RWPE2 (cell line): ENCODE measurements at regions not wholly inside any gene's neighbourhood (a gene's known extent, or its start where the extent isn't known, plus 50 kb on each side); places are given as distances from the start of the nearest gene placed in this dataset.

Source experiments
- ATAC-seq: fragments of 200-7000 bp; cut with Tn5 transposase; 3 replicates; pipeline ENCODE4 v1.9.1; 2021; ENCODE audit warnings: low read depth
- DNase-seq: peaks from one replicate; pipeline ENCODE4 v3.0.0-alpha.2; 2020; ENCODE audit warnings: low spot score
- H3K27ac ChIP-seq: fragments of 450-650 bp; 2 replicates; pipeline ENCODE4 v1.5.1; 2017; ENCODE audit warnings: mild to moderate bottlenecking; ENCODE audit not compliant: poor library complexity, severe bottlenecking
- H3K27me3 ChIP-seq: fragments of 250-450 bp; sonication (Bioruptor Pico); 2 replicates; pipeline ENCODE4 v1.5.1; 2021; ENCODE audit warnings: mild to moderate bottlenecking, moderate library complexity; ENCODE audit not compliant: insufficient read depth, poor library complexity, severe bottlenecking
- H3K36me3 ChIP-seq: fragments of 250-450 bp; sonication (Bioruptor Pico); 2 replicates; pipeline ENCODE4 v1.5.1; 2020; ENCODE audit warnings: low read depth, mild to moderate bottlenecking, moderate library complexity
- H3K4me1 ChIP-seq: fragments of 250-450 bp; sonication (Bioruptor Pico); 2 replicates; pipeline ENCODE4 v1.5.1; 2021; ENCODE audit warnings: mild to moderate bottlenecking, moderate library complexity; ENCODE audit not compliant: insufficient read depth, poor library complexity, severe bottlenecking
- H3K4me3 ChIP-seq: fragments of 250-450 bp; sonication (Bioruptor Pico); 2 replicates; pipeline ENCODE4 v1.5.1; 2021; ENCODE audit warnings: mild to moderate bottlenecking, moderate library complexity; ENCODE audit not compliant: severe bottlenecking
- H3K9me3 ChIP-seq: fragments of 250-450 bp; sonication (Bioruptor Pico); 2 replicates; pipeline ENCODE4 v1.5.1; 2021; ENCODE audit warnings: mild to moderate bottlenecking, moderate library complexity; ENCODE audit not compliant: severe bottlenecking
- TF ChIP-seq, protein P1 (sequence below): fragments of 450-650 bp; IDR thresholded peaks from one replicate; pipeline ENCODE4 v1.5.1; 2017; ENCODE audit warnings: mild to moderate bottlenecking, moderate library complexity; ENCODE audit not compliant: poor library complexity, severe bottlenecking

DNA sequence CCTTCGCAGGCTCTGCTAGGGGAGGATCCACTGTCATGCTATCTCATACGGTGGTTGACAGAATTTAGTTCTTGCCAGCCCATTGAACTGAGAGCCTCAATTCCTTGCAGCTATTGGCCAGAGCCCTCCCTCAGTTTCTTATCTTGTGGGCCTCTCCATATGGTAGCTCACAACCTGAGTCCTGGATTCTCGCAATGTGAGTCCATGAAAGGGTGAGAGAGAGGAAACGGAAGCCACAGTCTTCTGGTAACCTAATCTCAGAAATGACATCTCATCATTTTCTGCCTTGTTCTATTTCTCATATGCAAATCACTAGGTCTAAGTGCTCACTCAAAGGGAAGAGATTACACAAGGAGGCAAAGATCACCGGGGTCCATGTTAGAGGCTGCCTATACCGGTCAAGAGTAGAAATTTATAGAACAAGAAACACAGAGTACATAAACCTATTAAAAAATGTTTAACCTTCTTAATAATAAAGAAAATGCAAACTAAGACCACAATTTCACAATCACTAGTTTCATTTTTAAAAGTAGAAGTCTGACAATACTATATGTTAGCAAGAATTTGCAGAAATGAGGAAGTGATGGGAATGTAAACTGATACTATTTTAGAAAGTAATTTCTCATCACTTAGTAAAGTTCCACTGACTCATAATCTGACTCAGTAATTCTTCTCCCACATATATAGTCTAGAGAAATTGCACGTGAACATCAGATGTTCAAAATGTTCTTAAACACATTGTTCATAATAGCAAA lies 378.4 kb upstream of the AGTR1 start:
- no peaks in the 10 kb centered on the region for H3K36me3 ChIP-seq
- peak; percentile 90 for ATAC-seq
- H3K4me1 ChIP-seq: peaks cover 14% of the 10 kb centered on the region
- H3K27me3 ChIP-seq: no peaks in the 10 kb centered on the region
- no peaks in the 10 kb centered on the region for H3K9me3 ChIP-seq
- H3K4me3 ChIP-seq: no peak overlapping the region
- TF ChIP-seq, protein P1, sequence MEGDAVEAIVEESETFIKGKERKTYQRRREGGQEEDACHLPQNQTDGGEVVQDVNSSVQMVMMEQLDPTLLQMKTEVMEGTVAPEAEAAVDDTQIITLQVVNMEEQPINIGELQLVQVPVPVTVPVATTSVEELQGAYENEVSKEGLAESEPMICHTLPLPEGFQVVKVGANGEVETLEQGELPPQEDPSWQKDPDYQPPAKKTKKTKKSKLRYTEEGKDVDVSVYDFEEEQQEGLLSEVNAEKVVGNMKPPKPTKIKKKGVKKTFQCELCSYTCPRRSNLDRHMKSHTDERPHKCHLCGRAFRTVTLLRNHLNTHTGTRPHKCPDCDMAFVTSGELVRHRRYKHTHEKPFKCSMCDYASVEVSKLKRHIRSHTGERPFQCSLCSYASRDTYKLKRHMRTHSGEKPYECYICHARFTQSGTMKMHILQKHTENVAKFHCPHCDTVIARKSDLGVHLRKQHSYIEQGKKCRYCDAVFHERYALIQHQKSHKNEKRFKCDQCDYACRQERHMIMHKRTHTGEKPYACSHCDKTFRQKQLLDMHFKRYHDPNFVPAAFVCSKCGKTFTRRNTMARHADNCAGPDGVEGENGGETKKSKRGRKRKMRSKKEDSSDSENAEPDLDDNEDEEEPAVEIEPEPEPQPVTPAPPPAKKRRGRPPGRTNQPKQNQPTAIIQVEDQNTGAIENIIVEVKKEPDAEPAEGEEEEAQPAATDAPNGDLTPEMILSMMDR: no peak
- H3K27ac ChIP-seq: peak overlapping the region; percentile 70
- no peak for DNase-seq

DNA sequence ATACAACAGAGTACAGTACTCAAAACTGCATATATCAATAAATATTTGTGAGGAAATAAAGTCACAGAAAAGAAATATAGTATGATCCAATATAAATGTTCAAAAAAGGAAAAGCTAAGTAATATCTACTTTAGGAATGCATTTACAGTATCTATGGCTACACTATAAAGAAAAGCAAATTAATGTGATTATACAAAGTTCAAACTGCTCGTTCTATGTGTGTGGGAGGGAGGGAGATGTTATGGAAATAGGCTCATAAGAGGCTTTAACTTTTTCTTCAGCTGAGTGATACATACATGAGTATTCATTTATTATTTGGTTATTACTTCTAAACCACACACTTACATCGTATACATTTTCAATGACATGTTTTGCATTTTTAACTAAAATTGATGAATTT lies 377.7 kb upstream of the AGTR1 start:
- Histone ChIP-seq H3K4me1 (peaks cover 14% of the 10 kb centered on the region), H3K27ac (peak overlapping the region; percentile 70), H3K9me3 (no peaks in the 10 kb centered on the region), H3K27me3 (no peaks in the 10 kb centered on the region), H3K36me3 (no peaks in the 10 kb centered on the region), H3K4me3 (no peak overlapping the region)
- TF ChIP-seq, protein P1: no peak
- DNase-seq: no peak
- no peak for ATAC-seq

DNA sequence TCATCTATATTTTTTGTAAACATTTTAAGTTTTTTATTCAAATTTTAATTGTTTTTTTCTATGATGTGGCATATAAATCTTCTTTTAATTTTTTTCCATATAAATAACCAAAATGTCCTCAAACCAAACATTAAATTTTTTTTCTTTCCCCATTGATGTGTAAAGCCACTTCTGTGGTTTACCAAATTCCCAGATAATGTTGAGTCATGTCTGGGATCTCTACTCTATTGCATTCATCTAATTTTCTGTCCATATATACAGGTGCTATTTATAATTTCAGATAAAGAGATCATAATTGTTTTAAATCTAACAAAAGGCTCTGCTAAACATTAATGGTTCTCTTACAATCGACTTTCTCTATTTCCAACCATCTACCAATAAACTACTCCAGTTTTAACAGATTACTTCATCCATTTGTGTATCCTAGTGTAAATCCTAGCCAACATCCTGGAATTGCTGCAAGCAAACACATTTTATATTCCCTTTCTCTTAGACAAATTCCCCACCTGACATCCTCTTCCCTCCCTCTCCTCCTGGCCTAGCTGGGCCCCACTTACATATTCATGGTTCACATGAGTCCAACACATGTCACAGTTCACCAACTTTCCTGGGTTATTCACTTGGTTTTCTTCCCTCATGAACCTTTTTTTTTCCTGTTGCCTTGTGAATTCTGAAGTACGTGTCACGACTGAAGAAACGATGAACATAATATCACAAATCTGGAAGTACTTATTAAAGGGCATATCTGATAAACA lies 368.0 kb upstream of the AGTR1 start:
- Histone ChIP-seq H3K36me3 (no peaks in the 10 kb centered on the region), H3K4me3 (no peak overlapping the region), H3K27me3 (no peaks in the 10 kb centered on the region), H3K4me1 (no peaks in the 10 kb centered on the region), H3K27ac (no peak overlapping the region), H3K9me3 (no peaks in the 10 kb centered on the region)
- TF ChIP-seq, protein P1: no peak
- ATAC-seq (no peak), DNase-seq (no peak)

DNA sequence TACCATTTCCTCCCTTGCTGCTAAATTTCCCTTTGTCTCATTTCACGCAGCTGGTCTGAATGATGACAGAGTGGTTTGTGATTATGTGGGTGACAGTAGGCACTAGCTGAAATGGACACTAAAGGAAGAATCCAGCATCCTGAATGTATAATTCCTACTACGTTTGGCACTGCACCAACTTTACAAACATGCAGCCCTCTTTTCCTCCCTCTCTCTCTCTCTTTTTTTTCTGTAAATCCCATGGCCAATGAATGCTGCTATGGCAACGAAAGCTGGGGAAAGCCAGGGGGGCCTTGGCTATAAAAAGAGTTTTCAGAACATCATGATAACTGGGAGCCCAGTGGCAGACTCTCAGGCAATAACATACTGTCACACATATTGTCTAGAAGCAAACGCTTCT lies 367.2 kb upstream of the AGTR1 start:
- no peak overlapping the region for H3K27ac ChIP-seq
- H3K9me3 ChIP-seq: no peaks in the 10 kb centered on the region
- H3K4me1 ChIP-seq: no peaks in the 10 kb centered on the region
- DNase-seq: no peak
- no peak overlapping the region for H3K4me3 ChIP-seq
- no peaks in the 10 kb centered on the region for H3K36me3 ChIP-seq
- ATAC-seq: no peak
- TF ChIP-seq, protein P1: no peak
- no peaks in the 10 kb centered on the region for H3K27me3 ChIP-seq
